ENCODE measurements at regions not wholly inside any gene's neighbourhood (a gene's known extent, or its start where the extent isn't known, plus 50 kb on each side); places are given as distances from the start of the nearest gene placed in this dataset.

DNA sequence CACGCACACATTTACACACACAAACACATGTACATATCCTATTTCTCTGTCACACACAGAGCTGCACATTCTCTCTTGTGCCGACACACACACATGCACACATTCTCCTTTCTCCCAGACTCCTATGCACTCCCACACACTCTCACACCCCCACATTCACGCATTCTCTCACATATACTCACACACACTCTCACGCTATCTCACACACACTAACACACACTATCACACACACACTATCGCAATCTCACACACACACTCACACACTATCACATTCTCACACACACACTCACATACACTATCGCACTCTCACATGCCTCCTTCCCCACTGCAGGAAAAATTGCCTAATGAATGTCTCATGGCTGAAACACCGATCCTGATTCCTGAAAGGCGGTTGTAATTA is 450.7 kb downstream of the AACS start:
- TF ChIP-seq, protein P1, sequence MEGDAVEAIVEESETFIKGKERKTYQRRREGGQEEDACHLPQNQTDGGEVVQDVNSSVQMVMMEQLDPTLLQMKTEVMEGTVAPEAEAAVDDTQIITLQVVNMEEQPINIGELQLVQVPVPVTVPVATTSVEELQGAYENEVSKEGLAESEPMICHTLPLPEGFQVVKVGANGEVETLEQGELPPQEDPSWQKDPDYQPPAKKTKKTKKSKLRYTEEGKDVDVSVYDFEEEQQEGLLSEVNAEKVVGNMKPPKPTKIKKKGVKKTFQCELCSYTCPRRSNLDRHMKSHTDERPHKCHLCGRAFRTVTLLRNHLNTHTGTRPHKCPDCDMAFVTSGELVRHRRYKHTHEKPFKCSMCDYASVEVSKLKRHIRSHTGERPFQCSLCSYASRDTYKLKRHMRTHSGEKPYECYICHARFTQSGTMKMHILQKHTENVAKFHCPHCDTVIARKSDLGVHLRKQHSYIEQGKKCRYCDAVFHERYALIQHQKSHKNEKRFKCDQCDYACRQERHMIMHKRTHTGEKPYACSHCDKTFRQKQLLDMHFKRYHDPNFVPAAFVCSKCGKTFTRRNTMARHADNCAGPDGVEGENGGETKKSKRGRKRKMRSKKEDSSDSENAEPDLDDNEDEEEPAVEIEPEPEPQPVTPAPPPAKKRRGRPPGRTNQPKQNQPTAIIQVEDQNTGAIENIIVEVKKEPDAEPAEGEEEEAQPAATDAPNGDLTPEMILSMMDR (IDR thresholded peaks at IDR 0.05): no peak
- no peak for TF ChIP-seq ZFX (IDR thresholded peaks at IDR 0.05; ENCODE audit: borderline replicate concordance)
